Nucleus accumbens (tissue), 56 donors: ENCODE measurements at regions not wholly inside any gene's neighbourhood (a gene's known extent, or its start where the extent isn't known, plus 50 kb on each side); places are given as distances from the start of the nearest gene placed in this dataset.
"Not testable (repeated sequence)": the region's sequence is repeated elsewhere in the genome, so short reads cannot be mapped to it uniquely, and the experiment has no call there.

Experiments
- DNase-seq, 56 donors: peaks; one replicate each; lab custom pipeline; 2025; lab: John Stamatoyannopoulos, UW

GRCh38 chr4:114334363-114334762 lies 264.2 kb upstream of the UGT8 start:
- DNase-seq = not testable (repeated sequence)

DNA sequence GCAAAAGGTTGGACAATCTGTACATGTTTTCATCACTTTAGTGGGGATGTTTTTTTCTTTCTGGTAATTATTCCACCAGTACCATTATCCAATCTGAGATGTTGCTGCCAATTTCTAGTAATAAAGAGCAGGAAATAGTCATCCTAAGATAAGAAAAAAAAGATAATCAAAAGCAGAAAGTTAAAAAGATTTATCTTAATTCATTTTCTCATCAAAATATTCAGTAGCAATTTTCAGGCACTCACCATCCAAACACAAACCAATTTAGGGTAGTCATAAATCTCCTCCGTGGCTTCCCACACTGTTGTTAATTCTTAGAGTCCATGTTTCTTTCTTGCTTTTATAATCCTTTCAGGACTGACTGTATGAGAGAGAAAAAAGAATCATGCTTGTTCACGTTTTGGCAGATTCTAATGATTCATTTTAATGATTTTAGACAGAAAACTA lies 263.7 kb upstream of the UGT8 start:
- DNase-seq = no peak

DNA sequence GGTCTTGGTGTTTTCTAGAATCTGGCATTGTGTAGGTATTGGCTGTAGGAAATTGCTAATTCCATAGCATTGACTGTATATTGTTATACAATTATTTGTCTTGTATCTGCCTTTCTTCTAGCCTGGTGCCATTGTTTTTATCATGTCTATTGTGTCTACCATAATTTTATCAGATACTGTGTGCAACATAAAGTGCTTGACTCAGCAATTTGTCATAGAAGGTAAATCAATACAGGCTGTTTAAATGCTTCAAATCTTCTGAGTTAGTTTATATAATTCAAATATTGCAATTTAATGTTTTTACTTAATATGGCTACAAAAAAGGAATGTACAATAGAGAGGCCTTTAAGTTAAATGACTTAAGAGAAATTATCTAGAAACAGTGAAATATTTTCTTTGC lies 263.3 kb upstream of the UGT8 start:
- no peak for DNase-seq

DNA sequence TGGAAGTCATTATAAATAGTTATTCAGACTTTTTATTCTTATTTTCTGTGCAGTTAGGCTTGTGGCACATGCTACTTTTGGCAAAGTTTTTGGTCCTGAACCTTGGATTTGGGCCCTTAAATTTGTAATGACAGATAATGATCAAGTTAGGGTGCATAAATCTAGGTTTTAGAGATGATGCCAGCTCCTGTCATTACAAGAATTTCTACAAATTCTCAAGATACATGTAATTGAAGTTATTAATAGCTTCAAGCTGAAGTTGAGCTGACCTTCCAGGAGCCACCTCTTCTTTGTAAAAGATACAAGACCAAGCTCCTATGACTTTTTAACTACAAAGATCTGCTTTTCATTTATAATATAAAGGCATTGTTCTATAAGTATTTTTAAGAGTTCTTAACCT lies 255.6 kb upstream of the UGT8 start:
- DNase-seq = no peak

DNA sequence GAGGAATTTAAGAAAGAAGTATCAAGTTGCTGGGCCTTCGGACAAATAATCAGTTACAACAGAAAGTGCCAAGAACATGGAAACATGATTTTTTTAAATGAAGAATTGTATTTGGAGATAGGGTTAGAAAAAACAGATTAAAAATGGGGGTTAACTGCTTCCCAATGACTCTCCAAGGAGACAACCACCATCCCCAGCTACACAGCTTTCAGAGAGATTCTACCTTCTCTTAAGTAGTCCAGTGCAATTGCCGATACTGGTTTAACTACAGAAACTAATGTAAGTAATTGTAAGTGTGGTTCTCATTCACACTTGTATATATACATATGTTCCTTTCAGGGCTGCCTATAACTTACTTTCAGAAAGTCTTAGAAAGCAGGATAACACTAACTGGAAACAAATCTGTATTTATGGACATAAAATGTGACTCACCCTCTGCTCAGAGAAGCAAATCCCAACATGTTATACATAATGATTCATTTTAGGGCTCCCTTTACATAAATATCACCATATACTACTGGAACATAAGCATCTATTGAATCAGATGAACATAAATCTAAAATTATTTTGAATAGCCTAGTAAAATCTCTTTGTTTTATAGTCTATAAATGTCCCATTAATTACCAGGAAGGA lies 248.9 kb upstream of the UGT8 start:
- DNase-seq = no peak

DNA sequence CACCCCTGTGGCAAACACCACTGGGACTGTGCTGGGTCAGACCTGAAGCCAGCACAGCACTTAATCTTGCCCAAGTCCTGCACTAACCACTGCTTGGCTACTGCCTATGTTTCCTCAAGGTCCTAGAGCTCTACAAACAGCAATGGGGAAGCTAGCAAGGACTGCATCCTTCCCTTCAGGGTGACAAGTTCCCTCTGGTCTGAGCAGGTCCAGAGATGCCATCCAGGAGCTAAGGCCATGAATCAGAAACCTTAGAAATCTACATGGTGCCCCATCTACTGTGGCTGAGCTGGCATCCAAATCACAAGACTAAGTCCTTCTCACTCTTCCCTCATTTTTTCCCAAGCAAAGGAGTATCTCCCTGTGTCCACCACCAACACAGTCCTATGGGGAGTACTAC lies 239.7 kb upstream of the UGT8 start:
- DNase-seq = no peak

- DNase-seq = no peak
Observed at GRCh38 chr4:114361249-114361648, 237.4 kb upstream of the UGT8 start.

- DNase-seq = no peak
Observed at GRCh38 chr4:114364857-114365256, 233.8 kb upstream of the UGT8 start.

- no peak for DNase-seq
Observed at GRCh38 chr4:114365591-114365990, 233.0 kb upstream of the UGT8 start.

GRCh38 chr4:114366368-114366767 lies 232.2 kb upstream of the UGT8 start:
- no peak for DNase-seq

GRCh38 chr4:114368751-114369150 lies 229.9 kb upstream of the UGT8 start:
- no peak for DNase-seq

GRCh38 chr4:114373508-114373907 lies 225.1 kb upstream of the UGT8 start:
- no peak for DNase-seq

GRCh38 chr4:114378305-114378903 lies 220.2 kb upstream of the UGT8 start:
- peak in 1 of 56 donors; percentile 21 for DNase-seq

GRCh38 chr4:114383067-114383466 lies 215.5 kb upstream of the UGT8 start:
- no peak for DNase-seq

DNA sequence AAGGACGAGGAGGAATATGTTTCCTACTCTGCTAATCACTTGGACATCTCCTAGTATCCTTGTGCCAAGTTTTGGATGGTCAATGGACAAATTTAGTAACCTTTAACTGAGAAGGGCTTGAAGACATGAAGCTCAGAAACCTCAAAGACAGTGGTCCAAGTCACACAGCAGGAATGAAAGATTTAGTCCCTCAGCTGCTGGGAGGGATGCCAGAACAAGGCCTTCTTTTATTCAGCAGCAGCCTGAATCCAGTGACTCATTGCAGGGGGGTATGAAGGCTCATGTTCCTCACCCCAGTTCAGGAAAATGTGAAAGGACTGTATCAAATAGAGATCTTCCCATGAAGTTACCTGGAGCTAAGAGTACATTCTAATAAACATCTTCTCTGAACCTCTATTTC lies 214.9 kb upstream of the UGT8 start:
- DNase-seq = peak in 5 of 56 donors; percentile 0 to 72 (median 6)

GRCh38 chr4:114384629-114385028 lies 214.0 kb upstream of the UGT8 start:
- no peak for DNase-seq

DNA sequence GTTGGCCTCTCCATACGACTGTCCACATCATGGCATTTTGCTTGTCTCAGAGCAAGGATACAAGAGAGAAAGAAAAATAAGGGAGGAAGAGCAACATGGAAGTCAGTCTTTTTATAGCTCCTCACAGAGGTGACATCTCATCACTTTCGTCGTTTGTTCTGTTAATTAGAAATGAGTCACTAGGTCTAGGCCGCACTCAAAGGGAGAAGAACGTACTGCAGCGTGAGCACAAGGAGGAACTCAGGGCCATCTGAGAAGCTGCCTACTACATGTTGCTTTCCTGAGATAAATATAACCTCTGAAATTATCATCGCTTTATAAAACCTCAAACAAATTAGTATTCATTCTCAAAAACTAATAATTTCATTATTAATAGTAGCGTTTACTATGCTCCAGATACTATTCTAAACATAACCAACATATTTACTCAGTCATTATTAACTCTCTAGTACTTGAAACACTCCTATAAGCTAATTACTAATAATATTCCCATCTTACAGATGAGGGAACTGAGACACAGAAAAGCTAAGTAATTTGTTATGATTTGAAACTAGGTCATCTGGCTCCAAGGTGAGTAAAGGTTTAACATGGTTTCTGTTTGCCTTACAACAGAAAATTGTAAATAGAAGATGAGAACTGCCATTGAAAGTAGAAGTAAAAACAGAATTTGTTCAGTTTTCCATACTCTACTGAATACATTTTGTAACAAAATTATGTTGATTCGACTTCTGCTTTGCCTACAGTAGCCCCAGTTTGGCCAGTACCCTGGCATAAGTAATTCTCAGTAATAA lies 213.2 kb upstream of the UGT8 start:
- peak in 1 of 56 donors; percentile 1 for DNase-seq

DNA sequence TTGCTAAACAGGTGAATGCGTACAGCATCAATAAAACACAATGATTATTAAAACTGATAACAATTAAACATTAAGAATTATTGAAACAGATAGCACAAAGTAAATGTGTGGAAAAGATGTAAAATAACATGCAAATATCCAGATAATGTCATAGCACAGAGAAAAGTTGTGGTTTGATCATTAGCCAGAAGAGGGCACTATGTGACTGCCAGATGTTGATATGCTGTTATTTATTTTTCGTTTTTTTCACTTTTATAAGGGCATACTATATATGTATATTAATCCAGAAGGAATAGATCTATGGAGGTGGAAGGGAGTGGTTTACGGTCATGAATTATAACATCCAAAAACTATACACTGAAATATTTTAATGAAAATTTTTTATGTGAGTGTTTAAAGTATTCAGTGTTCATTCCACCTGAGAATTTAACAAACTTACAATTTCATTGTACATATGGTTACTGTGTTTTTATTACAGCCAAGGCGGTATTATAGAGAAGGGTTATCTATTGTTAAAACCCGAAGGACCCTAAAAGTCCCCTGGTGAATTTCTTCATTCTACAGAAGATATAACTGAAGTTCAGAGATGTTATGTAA lies 211.9 kb upstream of the UGT8 start:
- DNase-seq = no peak

GRCh38 chr4:114389070-114389685 lies 209.4 kb upstream of the UGT8 start:
- no peak for DNase-seq

DNA sequence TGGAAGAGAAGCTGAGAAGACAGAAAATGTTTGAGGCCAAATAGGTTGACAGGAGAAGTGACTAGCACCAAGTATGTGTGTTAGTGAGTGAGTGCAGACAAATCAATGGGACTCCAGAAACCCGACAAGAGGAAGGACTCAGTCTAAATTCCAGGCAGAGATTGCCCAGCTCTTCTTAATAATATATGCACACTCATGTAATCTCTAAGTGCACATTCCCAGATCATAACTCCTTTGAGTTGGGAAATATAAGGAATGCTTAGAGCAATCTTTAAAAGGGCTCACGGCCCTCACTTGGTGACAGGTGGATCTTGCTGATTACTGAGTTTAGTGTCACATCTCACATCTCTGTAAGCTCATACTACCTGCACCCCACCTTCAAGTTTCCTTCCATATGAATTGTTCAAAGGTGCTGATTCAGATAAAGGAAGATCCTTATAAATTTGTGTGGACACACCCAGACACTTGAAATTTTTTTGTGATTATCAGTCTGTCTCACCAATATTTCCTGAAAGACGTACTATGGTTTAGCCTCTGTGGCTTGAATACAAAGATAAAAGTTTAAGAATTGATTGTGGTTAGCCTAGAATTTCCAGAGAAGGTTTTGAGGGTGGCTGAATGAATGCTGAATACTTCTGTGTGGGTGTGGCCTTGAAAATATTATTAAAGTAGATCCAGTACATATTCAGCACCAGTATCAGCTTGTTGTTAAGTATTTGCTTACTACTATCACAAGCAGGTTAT lies 205.1 kb upstream of the UGT8 start:
- DNase-seq = no peak
